Mesenchymal stem cell (in vitro differentiated cells and primary cell): ENCODE measurements at regions not wholly inside any gene's neighbourhood (a gene's known extent, or its start where the extent isn't known, plus 50 kb on each side); places are given as distances from the start of the nearest gene placed in this dataset.

Source experiments
- DNase-seq: peaks from one replicate; pipeline ENCODE4 v3.0.0-alpha.2; 2013
- H2AFZ ChIP-seq: one replicate; pipeline ENCODE4 v1.6.1; 2013; ENCODE audit warnings: low read depth, mild to moderate bottlenecking, control low read depth, inconsistent platforms, low read length, moderate library complexity
- H2AK5ac ChIP-seq: 2 replicates; pipeline ENCODE4 v1.6.1; 2013; ENCODE audit warnings: low read length, moderate library complexity, mild to moderate bottlenecking, inconsistent platforms; ENCODE audit not compliant: severe bottlenecking
- H2BK120ac ChIP-seq: one replicate; pipeline ENCODE4 v1.6.1; 2013; ENCODE audit warnings: low read depth, mild to moderate bottlenecking, inconsistent platforms, low read length, moderate library complexity
- H2BK12ac ChIP-seq, 2 experiments: one replicate each; pipeline ENCODE4 v1.6.1; 2013; ENCODE audit warnings: inconsistent platforms in 2 of 2, low read length in 2 of 2, mild to moderate bottlenecking in 2 of 2, moderate library complexity in 2 of 2, control low read depth in 1 of 2
- H2BK15ac ChIP-seq: one replicate; pipeline ENCODE4 v1.6.1; 2013; ENCODE audit warnings: mild to moderate bottlenecking, low read depth, inconsistent platforms; ENCODE audit not compliant: poor library complexity, severe bottlenecking
- H2BK5ac ChIP-seq: 2 replicates; pipeline ENCODE4 v1.6.1; 2013; ENCODE audit warnings: low read depth, mild to moderate bottlenecking, low read length, control low read depth, inconsistent platforms; ENCODE audit not compliant: poor library complexity, severe bottlenecking
- H3K14ac ChIP-seq, 2 experiments: one replicate each; pipeline ENCODE4 v1.6.1; 2013; ENCODE audit warnings: inconsistent platforms in 2 of 2, low read length in 2 of 2, control low read depth in 1 of 2, mild to moderate bottlenecking in 1 of 2, moderate library complexity in 1 of 2
- H3K18ac ChIP-seq, 2 experiments: one replicate each; pipeline ENCODE4 v1.6.1; 2013; ENCODE audit warnings: inconsistent platforms in 2 of 2, low read length in 2 of 2, control low read depth in 1 of 2, low read depth in 1 of 2, mild to moderate bottlenecking in 1 of 2
- H3K23ac ChIP-seq, 2 experiments: one replicate each; pipeline ENCODE4 v1.6.1; 2013; ENCODE audit warnings: inconsistent platforms in 2 of 2, low read length in 2 of 2, mild to moderate bottlenecking in 2 of 2, moderate library complexity in 2 of 2, control low read depth in 1 of 2
- H3K27ac ChIP-seq: 2 replicates; pipeline ENCODE4 v1.5.1; 2013; ENCODE audit warnings: mild to moderate bottlenecking, moderate library complexity, low read length, control low read depth, inconsistent platforms; ENCODE audit not compliant: poor library complexity, severe bottlenecking
- H3K27me3 ChIP-seq, 2 experiments: 2 replicates each; pipeline versions ENCODE4 v1.6.1 to v1.7.0; 2013; ENCODE audit warnings: low read length in 2 of 2, mild to moderate bottlenecking in 2 of 2, moderate library complexity in 2 of 2, control low read depth in 1 of 2, inconsistent platforms in 1 of 2; ENCODE audit not compliant: control insufficient read depth in 1 of 2, insufficient read depth in 1 of 2
- H3K36me3 ChIP-seq, 2 experiments: 2 replicates each; pipeline versions ENCODE4 v1.6.1 to v1.7.0; 2013; ENCODE audit warnings: low read length in 2 of 2, control low read depth in 1 of 2, inconsistent platforms in 1 of 2, low read depth in 1 of 2, mild to moderate bottlenecking in 1 of 2; ENCODE audit not compliant: insufficient read depth in 2 of 2, control insufficient read depth in 1 of 2
- H3K4ac ChIP-seq, 2 experiments: one replicate each; pipeline ENCODE4 v1.6.1; 2013; ENCODE audit warnings: inconsistent platforms in 2 of 2, low read length in 2 of 2, mild to moderate bottlenecking in 2 of 2, moderate library complexity in 2 of 2, control low read depth in 1 of 2, low read depth in 1 of 2
- H3K4me1 ChIP-seq: 2 replicates; pipeline ENCODE4 v1.6.1; 2013; ENCODE audit warnings: low read depth, low read length, control low read depth; ENCODE audit not compliant: control insufficient read depth, insufficient read depth
- H3K4me2 ChIP-seq: 2 replicates; pipeline ENCODE4 v1.6.1; 2013; ENCODE audit warnings: low read length, mild to moderate bottlenecking, inconsistent platforms; ENCODE audit not compliant: poor library complexity, severe bottlenecking
- H3K4me3 ChIP-seq, 2 experiments: 2 replicates each; pipeline versions ENCODE4 v1.5.1 to v1.7.0; 2013; ENCODE audit warnings: low read length in 2 of 2, mild to moderate bottlenecking in 2 of 2, control low read depth in 1 of 2, low read depth in 1 of 2; ENCODE audit not compliant: insufficient read depth in 1 of 2
- H3K79me1 ChIP-seq: replicated peaks from 2 replicates; pipeline ENCODE4 v1.6.1; 2013; ENCODE audit warnings: mild to moderate bottlenecking, control low read depth, low read length, inconsistent platforms; ENCODE audit not compliant: poor library complexity, severe bottlenecking
- H3K9ac ChIP-seq: 2 replicates; pipeline ENCODE4 v1.7.0; 2013; ENCODE audit warnings: mild to moderate bottlenecking, low read length, moderate library complexity
- H3K9me3 ChIP-seq: 2 replicates; pipeline ENCODE4 v1.7.0; 2013; ENCODE audit warnings: mild to moderate bottlenecking, low read length; ENCODE audit not compliant: control insufficient read depth
- H4K8ac ChIP-seq: one replicate; pipeline ENCODE4 v1.6.1; 2013; ENCODE audit warnings: inconsistent platforms, mild to moderate bottlenecking, low read length, moderate library complexity
- H4K91ac ChIP-seq: one replicate; pipeline ENCODE4 v1.6.1; 2013; ENCODE audit warnings: mild to moderate bottlenecking, low read length, inconsistent platforms
- WGBS: methylation state at CpG from one replicate; pipeline ENCODE4 v1.1.7; 2013; ENCODE audit warnings: mixed read lengths; 5-methylcytosine and 5-hydroxymethylcytosine counted together

- Histone ChIP-seq H3K36me3 (no peaks in the 10 kb centered on the region), H3K18ac (no peak overlapping the region), H3K79me1 (no peaks in the 10 kb centered on the region), H2BK5ac (no peak overlapping the region), H3K27me3 (peaks cover 0 to 4% of the 10 kb centered on the region in 2 experiments), H3K4me1 (no peaks in the 10 kb centered on the region), H3K14ac (no peak overlapping the region), H3K4me3 (no peak overlapping the region), H2AK5ac (no peak overlapping the region), H4K8ac (no peak overlapping the region), H4K91ac (no peak overlapping the region), H3K23ac (no peak overlapping the region), H3K4me2 (no peak overlapping the region), H2BK12ac (no peak overlapping the region), H2BK15ac (no peak overlapping the region), H3K27ac (no peak overlapping the region), H3K9ac (no peak overlapping the region), H3K4ac (no peak overlapping the region), H2BK120ac (no peak overlapping the region), H2AFZ (no peak overlapping the region), H3K9me3 (no peaks in the 10 kb centered on the region)
- WGBS = 25% methylated on average over 2 of the region's 3 CpGs
- no peak for DNase-seq
Observed at GRCh38 chr4:4930677-4931076, 71.2 kb downstream of the MSX1 start.

DNA sequence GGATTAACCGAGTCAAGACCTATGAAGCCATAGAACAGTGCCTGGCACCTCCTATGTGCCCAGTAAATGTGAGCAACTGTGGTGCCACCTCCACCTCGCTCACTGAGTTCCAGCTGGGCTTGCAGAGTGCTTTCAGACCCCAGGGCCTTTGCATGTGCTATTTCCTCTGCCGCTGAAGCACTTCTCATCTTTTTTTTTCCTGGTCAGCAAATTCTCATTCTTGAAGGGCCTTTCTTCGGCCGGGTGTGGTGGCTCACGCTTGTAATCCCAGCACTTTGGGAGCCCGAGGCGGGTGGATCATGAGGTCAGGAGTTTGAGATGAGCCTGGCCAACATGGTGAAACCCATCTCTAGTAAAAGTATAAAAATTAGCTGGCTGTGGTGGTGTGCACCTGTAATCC, 76.5 kb downstream of the MSX1 start:
- no peak overlapping the region for H4K8ac ChIP-seq
- no peak overlapping the region for H2AFZ ChIP-seq
- no peak overlapping the region for H4K91ac ChIP-seq
- no peak overlapping the region for H3K18ac ChIP-seq
- H3K9me3 ChIP-seq = no peaks in the 10 kb centered on the region
- no peak overlapping the region for H3K4me2 ChIP-seq
- 83% methylated on average over 8 of the region's 8 CpGs for WGBS
- H3K27ac ChIP-seq = no peak overlapping the region
- no peak overlapping the region for H2BK120ac ChIP-seq
- no peaks in the 10 kb centered on the region for H3K4me1 ChIP-seq
- H3K4ac ChIP-seq = no peak overlapping the region
- H3K36me3 ChIP-seq = no peaks in the 10 kb centered on the region
- H3K27me3 ChIP-seq = peaks cover 0 to 12% of the 10 kb centered on the region in 2 experiments
- no peak overlapping the region for H2BK15ac ChIP-seq
- no peak overlapping the region for H2BK12ac ChIP-seq
- no peaks in the 10 kb centered on the region for H3K79me1 ChIP-seq
- no peak overlapping the region for H2AK5ac ChIP-seq
- H3K14ac ChIP-seq = no peak overlapping the region
- H3K23ac ChIP-seq = no peak overlapping the region
- no peak overlapping the region for H3K9ac ChIP-seq
- H3K4me3 ChIP-seq = no peak overlapping the region
- DNase-seq = no peak
- H2BK5ac ChIP-seq = no peak overlapping the region

GRCh38 chr4:4937926-4938325, 78.5 kb downstream of the MSX1 start:
- no peak overlapping the region for H3K23ac ChIP-seq
- WGBS = 86% methylated on average over 4 of the region's 6 CpGs
- H3K4me2 ChIP-seq = no peak overlapping the region
- H3K18ac ChIP-seq = no peak overlapping the region
- H3K79me1 ChIP-seq = no peaks in the 10 kb centered on the region
- no peak overlapping the region for H4K91ac ChIP-seq
- no peak overlapping the region for H3K27ac ChIP-seq
- no peaks in the 10 kb centered on the region for H3K36me3 ChIP-seq
- H3K27me3 ChIP-seq = peaks cover 0 to 9% of the 10 kb centered on the region in 2 experiments
- H2AFZ ChIP-seq = no peak overlapping the region
- no peak overlapping the region for H3K4me3 ChIP-seq
- H3K9ac ChIP-seq = no peak overlapping the region
- no peaks in the 10 kb centered on the region for H3K9me3 ChIP-seq
- no peak overlapping the region for H2AK5ac ChIP-seq
- no peak for DNase-seq
- no peak overlapping the region for H3K4ac ChIP-seq
- no peak overlapping the region for H4K8ac ChIP-seq
- no peak overlapping the region for H2BK5ac ChIP-seq
- H3K14ac ChIP-seq = no peak overlapping the region
- H2BK120ac ChIP-seq = no peak overlapping the region
- no peak overlapping the region for H2BK12ac ChIP-seq
- H3K4me1 ChIP-seq = no peaks in the 10 kb centered on the region
- H2BK15ac ChIP-seq = no peak overlapping the region

DNA sequence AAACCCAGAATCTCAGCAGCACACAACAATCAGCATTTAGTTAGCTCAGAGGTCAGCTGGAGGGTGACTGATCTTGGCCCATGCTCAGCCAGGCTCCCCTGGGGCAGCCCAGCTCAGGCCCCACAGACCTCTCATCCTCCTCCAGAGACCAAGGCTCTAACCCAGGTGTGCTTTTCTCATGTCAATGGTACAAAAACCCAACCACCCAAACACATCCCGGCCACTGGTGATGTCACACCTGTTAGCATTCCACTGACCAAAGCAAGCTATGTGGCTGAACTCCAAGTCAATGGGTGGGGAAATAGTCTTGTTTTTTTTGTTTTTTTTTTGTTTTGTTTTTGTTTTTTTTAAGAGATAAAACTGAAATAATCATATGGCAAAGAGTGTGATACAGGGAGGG, 77.5 kb downstream of the CYTL1 start:
- Histone ChIP-seq H2AK5ac (no peak overlapping the region), H3K23ac (no peak overlapping the region), H3K4me1 (peaks cover 5% of the 10 kb centered on the region), H3K36me3 (no peaks in the 10 kb centered on the region), H2BK15ac (no peak overlapping the region), H3K27ac (no peak overlapping the region), H3K18ac (no peak overlapping the region), H2BK120ac (no peak overlapping the region), H2BK5ac (no peak overlapping the region), H3K27me3 (peaks cover 0 to 5% of the 10 kb centered on the region in 2 experiments), H3K9me3 (no peaks in the 10 kb centered on the region), H2BK12ac (no peak overlapping the region), H4K8ac (no peak overlapping the region), H3K4me2 (no peak overlapping the region), H3K4me3 (no peak overlapping the region), H2AFZ (no peak overlapping the region), H3K79me1 (no peaks in the 10 kb centered on the region), H3K4ac (no peak overlapping the region), H4K91ac (no peak overlapping the region), H3K9ac (no peak overlapping the region), H3K14ac (no peak overlapping the region)
- DNase-seq = no peak
- WGBS = 88% methylated on average over 1 of the region's 1 CpG
